Activated CD4-positive, alpha-beta T cell treated with anti-CD3 and anti-CD28 coated beads, Interleukin-2, Interleukin-4, amounts not matched to agents 100 ng/mL and 50 ng/mL, durations not matched to agents 16 hours and 8 hours (primary cell): ENCODE measurements at regions not wholly inside any gene's neighbourhood (a gene's known extent, or its start where the extent isn't known, plus 50 kb on each side); places are given as distances from the start of the nearest gene placed in this dataset.

Experiments used
- DNase-seq: peaks from one replicate; pipeline ENCODE4 v3.0.0-alpha.2; 2020; ENCODE audit warnings: low spot score

DNA sequence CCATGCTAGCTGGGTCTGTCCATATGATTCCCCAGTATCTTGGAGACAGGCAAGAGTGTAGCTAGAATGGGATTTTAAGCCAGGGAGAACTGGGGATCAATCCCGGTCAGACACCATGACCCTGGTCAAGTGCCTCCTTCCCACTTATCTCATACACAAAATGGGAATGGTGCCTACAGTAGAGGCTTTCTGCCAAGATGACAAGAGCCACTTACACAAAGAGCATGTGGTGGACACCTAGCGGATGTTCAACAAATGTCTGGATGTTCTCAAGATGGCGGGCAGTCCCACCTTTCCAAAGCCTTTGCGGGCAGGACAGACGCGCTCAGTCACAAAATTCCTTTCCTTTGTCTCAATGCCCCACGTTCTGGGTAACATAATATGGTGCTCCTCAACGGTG, 57.3 kb downstream of the MAF start:
- DNase-seq: no peak

DNA sequence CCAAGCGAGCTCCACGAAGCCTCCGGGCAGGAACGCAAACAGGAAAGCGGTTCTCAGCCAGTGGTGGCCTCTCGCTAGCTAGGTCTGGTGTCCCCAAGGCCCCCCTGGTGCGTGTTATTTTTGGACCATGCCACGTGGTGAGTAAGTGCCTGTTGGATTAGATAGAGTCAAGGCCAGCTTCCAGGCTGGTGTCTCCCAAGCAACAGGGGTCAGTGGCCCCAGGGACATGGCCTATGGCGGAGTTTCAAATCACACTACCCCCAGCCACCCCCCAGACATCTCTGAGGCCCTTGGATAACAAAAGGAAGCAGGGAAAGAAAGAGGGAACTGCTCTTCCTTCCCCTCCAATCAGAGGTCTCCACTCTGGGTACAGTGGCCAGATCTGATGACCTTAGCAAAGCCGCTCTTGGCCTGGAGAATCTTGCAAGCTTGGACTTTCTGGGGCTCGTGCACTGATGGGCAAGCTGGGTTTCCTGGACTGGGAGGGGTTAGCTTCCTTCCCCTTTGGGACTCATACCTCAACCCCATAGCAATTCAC, 58.2 kb downstream of the MAF start:
- DNase-seq: no peak

DNA sequence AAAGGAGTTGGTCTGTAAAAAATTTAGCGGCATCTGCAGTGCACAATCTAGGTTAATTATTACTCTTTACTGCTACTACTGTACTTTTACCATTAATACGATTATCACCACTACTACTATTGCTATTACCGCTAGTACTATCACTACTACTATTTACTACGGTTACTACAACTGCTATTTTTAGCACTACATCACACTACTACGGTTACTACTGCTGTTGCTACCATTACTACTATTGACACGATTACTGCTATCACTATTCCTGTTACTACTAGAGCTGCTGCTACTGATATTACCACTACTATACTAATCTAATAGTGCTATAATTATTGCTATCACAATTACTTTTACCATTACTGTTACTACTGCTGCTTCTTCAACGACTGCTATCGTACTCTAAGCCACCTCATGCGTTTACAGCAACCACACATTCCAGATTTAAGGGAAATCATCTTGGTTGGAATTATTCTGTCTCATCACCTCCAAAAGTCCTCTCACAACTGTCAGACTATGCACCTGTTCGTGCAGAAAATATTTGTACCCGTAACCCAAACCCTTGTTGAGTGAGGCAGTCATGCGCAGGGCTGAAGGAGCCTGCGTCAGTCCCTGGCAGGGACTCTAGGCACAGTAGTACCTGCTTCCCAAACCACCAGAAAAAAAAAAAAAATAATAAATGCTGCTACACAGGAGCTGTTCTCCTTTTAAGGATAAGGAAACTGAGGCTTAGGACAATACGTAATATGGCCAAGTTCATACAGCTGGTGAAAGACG, 59.5 kb downstream of the MAF start:
- DNase-seq: no peak

DNA sequence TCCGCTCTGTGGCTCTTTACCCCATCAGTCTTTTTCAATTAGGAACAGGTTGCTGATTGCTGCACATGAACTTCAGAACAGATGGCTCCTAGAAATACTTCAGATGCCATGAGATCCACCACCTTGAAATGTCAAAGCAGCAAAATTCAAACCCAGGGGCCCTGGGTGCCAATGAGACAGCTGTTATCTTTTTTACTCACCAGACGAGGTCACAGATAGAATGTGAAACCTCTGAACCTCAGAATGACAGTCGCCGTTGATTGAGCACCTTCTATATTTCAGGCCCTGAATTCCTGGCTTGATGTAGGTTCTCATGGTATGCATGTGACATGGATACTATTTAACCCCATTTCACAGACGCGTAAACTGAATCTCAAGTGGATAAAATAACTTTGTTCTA, 63.0 kb downstream of the MAF start:
- no peak for DNase-seq

DNA sequence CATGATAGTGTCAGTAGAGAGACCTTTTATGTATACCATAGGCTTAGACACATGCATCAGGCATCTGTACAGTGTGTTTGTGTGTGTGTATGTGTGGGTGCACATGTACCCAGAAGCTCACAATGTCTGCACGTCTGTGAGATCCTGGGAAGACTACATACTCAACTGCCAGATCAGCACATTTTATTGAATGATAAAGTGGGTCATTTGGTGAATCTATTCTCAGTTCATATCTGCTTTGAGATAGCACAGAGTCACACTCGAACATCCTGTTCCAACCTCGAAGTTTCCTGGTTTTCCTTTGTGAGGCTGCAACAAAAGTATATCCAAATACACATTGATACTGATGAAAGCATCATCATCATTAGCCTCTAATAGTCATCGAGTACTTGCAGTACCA, 63.6 kb downstream of the MAF start:
- no peak for DNase-seq

DNA sequence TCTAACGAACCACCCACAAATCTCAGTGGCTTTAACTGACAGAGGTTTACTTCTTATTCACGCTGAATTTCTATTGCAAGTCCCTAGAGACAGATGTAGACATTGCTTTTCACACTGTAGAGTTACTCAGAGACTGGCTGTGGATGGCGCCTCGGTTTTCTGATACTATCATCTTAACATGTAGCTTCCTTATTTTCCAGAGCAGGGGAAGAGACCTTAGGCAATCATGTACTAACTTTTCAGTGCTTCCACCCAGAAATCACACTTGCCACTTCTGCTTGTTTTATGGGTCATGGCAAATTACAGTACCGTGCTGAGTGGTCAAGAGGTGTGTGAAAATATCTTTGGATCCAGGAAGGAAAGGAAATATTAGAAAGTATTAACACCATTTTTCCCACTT, 65.4 kb downstream of the MAF start:
- DNase-seq: no peak

DNA sequence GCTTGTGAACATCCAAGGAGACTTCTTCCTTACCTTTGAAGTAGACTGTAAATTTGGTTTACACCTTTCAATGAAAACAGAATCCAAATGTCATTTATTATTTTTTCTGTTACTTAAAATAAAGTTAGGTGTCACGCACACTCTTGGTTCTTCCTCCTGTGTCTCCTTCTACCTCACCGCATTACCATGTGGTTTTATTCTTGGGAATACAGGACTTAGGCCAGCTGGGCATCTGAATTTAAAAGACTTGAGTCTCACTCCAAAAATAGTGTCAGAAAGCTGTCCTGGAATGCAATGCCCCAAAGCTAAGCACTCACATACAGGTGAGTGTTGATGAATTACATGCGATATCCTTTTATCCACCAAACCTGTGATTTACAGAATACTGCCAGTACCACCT, 66.4 kb downstream of the MAF start:
- DNase-seq: no peak

DNA sequence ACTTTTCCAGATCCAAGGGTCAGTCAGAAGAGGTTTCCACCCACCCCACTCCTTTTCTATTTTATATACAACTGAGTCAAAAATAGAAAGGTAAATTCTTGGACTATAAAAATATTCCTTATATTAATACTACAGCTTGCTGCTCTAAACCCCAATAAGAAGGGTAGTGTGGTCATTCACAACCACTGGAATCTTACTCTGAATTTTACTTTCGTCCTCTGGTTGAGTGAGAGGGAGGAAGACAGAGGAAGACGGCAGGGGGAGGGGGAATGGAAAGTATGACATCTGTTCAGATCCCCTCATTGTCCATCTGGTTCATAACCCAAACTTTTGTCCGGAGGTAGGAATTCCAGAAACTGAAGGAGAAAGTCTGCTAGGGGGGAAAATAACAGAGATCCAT, 67.2 kb downstream of the MAF start:
- no peak for DNase-seq

DNA sequence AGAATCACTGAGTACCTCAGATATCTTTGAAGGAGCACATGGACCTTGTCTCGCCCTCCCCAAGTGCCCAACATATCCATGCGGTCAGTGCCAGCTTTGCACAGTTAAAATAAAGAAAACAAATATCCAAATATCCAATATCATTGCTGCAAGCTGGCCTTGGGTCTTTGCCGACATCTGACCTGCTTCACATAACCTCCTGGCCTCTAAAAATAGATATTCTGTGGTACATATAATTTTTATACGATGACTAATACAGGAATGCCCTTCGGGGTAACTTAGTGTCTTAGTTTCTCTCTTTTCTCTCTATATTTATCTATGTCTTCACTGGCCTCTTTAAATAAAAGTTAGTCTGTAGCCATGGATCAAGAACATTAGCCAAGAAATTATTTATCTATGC, 67.8 kb downstream of the MAF start:
- no peak for DNase-seq

DNA sequence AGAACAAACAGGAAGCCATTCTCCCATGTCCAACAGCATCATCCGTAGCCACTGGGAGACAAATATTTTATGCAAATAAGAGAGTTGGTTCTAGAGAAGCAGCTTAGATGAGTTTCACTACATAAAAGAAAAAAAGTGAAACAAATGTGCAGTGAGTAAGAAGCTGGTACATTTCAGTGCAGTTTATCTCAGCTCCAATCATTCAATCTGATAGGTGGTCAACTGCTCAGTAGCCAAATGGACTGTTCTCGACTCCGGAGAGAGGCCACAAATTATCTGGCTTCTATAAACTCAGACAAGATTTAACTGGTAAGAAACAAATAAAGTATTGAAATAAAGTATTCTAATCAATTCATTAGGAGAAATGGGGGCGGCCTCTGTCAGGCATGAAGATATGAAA, 68.3 kb downstream of the MAF start:
- no peak for DNase-seq

DNA sequence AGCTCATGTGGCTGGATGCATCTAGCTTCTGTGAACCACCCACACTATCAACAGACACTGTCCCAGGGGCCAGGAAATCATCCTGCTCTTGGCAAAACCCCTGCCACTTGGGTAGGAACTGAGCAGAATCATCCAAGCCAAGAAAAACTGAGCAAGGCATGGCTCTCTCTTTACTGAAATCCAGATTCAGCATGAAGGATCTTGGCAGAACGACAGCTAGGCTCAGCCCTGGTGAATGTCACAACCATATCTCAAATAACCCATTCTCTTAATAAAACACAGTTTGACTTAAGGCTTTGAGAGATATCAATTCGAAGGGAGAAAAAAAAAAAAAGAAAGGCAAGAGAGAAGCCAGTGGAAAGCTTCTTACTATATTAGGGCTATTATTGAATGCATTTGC, 72.2 kb downstream of the MAF start:
- DNase-seq: no peak

DNA sequence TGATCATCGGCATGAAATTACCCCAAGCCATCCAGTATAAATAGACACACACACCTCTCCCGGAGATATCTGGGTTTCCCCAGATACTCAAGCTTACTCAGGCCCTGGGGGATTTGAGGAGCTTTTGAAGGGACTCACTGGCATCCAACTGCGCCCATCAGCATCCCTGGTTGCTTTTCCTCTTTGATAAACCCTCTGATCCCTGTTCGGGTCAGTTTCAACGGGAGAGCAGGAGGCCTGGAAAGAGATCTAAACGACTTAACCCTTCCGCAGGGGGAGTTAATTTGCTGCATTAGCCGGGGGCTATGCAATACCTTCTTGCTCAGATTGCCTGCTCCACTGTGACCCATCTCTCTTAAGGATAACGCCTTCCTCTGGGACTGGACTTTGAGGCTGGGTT, 76.6 kb downstream of the MAF start:
- DNase-seq: no peak

DNA sequence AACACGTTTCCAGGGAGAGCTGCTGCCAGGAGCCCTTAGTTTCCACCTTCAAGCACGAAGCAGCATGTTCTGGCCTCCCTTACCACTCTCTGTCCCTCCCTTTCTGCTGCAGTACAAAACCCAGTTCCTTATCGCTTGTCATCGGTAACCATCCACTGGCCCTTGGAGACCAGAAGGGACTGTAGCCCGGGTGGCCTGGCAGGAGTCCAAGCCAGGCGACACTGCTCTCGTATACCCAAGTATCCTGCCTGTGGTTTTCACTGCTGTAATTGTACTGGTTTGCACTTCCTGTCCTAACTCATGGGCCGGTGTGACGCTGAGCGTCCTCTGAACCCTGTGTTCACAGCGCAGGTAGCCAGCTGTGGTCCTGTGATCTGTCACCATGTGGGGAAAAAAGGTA, 81.1 kb downstream of the MAF start:
- DNase-seq: peak; percentile 6

DNA sequence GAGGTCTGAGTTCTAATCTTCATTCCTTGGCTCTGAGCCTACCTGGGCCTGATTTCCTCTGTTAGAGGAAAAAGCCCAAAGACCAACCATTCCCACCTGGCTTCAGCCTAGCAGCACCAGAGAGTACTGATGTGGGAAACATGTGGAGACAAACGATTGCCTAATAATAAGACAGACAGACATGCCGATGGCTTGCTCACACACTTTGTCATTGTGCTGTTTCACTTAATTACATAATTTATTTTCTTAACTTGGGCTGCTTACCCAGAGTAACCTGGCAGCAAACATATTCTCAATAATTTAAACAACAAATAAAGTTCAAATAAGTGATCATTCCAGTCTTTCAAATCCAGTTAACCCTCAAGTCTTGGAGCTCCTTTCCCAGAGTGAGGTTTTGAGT, 83.4 kb downstream of the MAF start:
- no peak for DNase-seq

DNA sequence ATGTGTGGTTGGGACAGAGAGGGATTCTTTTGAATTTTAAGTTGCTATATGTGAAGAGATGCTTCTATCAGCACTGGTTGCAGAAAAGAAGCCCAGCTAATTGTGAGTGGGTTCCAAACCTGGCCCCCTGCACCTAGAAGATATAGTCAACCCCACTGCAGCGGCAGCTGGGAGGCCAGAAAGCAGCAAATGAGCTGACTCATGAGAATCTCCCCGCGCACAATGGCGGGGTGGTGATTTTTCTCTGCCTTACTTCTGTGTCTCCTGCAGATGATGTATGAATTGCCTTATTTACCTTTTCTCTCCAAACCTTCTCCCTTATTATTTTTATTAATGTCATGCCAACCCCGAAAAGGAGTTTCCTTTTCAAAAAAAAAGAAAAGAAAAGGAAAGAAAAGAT, 89.7 kb downstream of the MAF start:
- no peak for DNase-seq

DNA sequence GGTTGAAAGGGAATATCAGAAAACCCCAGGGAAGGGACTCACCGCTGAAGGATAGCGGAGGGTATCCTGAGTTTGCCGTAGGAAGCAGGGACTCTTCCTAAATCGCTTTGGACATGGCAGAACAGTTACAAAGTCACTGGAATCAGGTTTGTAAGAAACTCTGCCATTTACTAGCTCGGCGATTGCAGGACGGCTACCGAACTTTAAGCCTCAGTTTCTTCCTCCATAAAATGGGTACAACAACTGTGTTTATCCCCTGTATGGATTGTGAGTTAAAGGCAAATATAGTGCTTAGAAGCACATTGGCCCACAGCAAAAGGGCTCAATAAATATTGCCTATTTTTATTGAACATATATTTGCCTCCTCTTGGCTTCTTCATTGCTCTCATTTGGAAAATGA, 90.6 kb downstream of the MAF start:
- no peak for DNase-seq

DNA sequence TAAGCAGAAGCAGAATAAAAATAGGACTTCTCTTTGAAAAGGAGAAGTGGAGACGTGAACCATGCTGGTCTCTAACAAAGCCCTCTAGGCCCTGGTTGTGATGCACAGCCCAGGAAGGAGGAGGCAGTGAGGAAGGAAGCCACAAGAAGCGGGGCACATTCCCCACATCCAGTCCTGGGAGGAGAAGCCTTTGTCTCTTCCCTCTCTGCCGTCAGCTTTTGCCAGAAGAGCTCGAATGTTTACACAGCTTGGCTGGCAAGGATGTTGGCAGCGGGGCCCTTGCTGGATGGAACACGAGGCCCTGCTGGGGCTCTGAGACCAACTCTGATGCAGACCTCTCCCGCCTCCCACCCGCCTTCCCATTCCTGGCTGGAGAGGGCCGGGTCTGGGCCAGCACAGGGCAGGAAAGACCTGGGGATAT, 91.3 kb downstream of the MAF start:
- no peak for DNase-seq

DNA sequence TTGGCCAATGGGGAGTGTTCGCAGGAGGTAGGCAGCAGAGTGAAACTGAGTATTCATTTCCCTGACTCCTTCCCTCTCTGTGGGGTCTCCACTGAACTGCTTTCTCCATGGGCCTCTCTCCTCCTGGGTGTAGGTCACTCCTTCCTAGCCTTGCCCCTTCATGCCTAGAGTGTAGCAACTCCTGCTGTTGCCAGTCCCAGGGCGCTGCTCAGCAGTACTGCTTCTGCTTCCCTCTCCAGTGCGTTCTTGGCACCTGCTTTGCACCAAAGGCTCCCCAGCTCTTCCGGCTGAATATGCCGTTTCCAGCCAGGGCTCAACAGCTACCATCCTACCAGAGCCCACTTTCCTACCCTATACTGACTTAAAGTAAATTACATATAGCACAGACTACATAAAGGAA, 92.2 kb downstream of the MAF start:
- DNase-seq: no peak

DNA sequence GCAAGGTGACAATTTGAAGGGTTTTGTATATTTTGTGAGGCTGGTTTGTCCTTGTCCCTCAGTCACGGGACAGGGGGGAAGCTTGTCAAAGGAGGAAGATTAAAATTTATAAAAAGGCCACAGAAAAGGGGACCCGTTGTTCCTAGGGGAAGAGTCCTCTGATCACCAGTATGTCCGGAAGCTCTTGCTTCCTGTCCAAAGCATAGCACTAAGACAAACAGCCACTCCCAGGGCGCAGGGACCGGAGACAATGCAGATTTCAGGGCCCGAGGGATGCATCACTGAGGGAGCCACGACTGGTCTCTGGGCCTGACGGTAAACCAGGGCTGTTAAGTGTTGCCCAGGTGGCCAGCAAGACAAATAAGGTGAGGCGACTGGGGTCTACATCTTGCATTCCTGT, 95.2 kb downstream of the MAF start:
- no peak for DNase-seq

DNA sequence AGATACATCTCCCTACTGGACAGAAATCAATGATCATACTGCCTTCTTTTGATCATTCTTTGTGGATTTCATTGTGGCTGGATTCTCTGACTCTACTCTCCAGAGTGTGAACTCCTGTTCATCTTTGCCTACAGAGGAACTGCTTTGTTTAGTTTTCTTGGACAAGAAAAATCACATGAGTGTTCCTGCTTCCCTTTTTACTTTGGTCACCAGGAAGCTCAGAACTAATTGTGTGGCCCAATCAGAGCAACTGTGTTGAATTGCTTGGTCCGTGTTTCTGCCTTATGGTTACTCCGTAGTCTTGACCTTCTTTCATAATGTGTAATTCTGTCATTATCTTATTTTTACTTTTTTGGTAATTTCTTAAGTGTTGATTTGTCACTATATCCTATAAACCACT, 97.0 kb downstream of the MAF start:
- DNase-seq: no peak

DNA sequence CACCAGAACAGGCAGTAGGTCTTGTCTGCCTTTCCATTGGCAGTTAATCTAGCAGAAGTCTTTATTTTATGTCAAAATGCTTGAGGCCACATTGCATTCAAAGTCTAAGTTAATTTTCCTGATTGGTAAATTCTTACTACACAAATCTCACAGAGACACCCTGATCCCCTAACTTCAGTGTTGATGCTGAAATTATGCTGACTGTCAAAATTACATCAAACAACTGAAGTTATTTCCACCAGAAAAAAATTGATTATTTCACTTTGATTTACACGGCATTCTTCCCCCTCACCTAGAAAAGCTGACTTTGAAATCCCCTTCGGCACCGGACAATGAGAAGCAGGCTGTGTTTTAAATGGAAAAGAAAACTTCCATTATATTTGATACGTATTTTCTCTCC, 99.1 kb downstream of the MAF start:
- DNase-seq: no peak

DNA sequence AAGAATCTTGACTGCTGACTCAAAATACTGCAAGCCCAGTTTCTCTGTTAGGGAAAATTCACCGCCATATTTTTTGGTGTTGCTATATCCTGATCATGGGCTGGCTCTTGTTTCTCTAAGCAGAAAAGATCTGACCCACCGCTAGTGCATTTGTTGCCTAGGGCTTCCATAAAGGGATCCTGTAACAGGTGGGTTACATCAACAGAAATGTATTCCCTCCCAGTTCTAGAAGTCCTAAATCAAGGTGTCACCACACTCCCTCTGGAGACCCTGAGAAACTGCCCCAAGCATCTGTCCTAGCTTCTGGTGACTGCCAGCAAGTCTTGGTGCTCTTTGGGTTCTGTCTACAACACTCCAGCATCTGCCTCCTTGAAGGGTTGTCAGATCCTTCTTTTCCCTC, 99.7 kb downstream of the MAF start:
- DNase-seq: no peak

DNA sequence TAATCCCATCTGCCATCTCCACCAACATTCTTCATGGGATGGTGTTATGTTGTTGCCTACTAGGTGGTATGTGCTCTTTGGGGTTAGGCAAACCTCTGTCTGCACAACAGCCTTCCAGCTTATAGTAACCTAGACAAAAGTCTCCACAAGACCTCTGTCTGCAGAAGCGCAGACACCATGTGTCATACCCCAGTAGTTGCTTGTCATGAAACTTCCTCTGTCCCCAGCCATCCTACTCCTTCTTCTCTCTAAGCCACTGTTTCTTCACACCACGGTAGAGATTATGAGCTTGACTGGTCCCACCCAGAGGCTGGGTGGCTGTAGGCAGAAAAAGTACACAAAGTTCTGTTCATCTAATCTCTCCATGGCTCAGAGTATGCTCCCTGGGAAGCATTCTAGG, 100.3 kb downstream of the MAF start:
- no peak for DNase-seq

DNA sequence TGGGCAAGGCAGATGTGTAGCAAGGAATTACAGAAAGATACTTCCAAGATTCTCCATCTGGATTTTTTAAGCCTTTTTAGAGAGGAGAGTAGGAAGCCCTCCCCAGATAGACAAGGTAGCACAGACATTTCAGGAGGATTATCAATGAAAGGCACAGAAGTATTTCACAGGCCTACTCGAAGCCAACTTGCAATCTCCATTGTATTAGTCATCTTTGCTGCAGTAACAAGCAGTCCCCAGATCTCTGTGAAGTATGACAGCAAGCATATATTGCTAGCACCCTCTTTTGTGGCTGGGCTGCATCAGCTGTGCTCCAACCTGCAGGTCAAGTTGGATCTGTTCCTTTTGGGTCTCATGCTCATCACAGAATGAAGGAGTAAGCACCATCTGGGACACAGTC, 101.6 kb downstream of the MAF start:
- DNase-seq: no peak
